ENCODE measurements at regions not wholly inside any gene's neighbourhood (a gene's known extent, or its start where the extent isn't known, plus 50 kb on each side); places are given as distances from the start of the nearest gene placed in this dataset.

DNA sequence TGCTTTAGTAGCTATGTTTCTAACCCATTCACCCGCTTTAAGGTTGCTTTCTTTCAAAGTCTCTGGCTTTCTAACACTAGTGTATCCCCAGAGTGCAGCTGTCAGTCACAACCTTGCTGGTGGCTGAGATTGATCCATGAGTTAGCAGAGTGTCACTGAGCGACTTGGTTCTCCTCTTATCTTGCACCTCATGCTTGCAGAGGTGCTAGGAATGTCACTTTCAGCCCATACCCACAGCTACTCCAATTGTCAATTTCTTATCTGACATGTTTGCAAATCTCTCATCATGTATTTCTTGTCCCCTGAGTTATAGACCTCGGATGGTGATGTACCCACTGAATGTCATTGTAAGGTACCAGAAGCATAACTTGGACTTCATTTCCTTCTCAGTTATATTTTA lies 1110.2 kb downstream of the GALC start:
- intact Hi-C loops (cut with micrococcal nuclease; ENCODE audit: unreplicated experiment) = no loop called here
- no peak for FAIRE-seq
- no TSS peak for BruUV-seq (replicated peaks)

DNA sequence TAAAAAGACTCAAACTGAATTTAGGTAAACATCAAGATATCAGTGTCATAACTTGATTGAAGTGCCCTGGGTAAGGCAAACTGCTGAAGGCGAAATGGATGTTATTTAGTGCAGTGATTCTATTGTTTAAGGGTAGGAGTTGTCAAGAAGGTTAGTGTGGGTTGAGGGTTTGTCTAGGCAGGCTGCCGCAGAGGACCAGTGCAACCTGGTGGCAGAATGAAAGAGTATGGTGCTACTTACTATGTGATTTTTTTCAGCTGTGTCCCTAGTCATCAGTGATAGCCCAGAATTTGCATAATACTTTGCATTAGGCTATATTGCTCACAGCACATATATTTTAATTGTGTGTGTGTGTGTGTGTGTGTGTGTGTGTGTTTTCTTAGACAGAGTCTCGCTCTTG lies 1127.0 kb downstream of the GALC start:
- ATAC-seq (no peak), FAIRE-seq (no peak), DNase-seq (ENCODE audit: low read depth, low spot score) (no peak)
- Histone ChIP-seq H3K9ac (ENCODE audit: control insufficient read depth, insufficient read depth, low read length) (no peak overlapping the region), H3K4me3 (no peak overlapping the region), H3K4me1 (ENCODE audit: control insufficient read depth, insufficient read depth, low read length) (no peaks in the 10 kb centered on the region), H3K4me2 (ENCODE audit: control insufficient read depth, insufficient read depth) (no peak overlapping the region), H4K20me1 (ENCODE audit: control insufficient read depth, insufficient read depth) (no peaks in the 10 kb centered on the region), H3K27me3 (replicated peaks in 1 of 2; ENCODE audit: control insufficient read depth in 2 of 2, insufficient read depth in 2 of 2, low read length in 1 of 2) (no peaks in the 10 kb centered on the region), H3K9me3 (replicated peaks; ENCODE audit: control insufficient read depth, insufficient read depth, low read length) (no peaks in the 10 kb centered on the region), H2AFZ (ENCODE audit: control insufficient read depth, low read depth, low read length) (no peak overlapping the region), H3K79me2 (ENCODE audit: control insufficient read depth, insufficient read depth, low read length) (no peaks in the 10 kb centered on the region), H3K36me3 (ENCODE audit: control insufficient read depth in 2 of 2, insufficient read depth in 2 of 2, low read length in 1 of 2) (no peaks in the 10 kb centered on the region), H3K27ac (ENCODE audit: control insufficient read depth, insufficient read depth) (no peak overlapping the region)
- in situ Hi-C loops (cut with MboI) = no loop called here
- intact Hi-C loops (cut with micrococcal nuclease; ENCODE audit: unreplicated experiment) = no loop called here
- 62% methylated on average over 3 of the region's 3 CpGs for WGBS (ENCODE audit: insufficient coverage, insufficient replicate concordance, low lambda C conversion rate, missing lambda C conversion rate)
- ChIA-PET SMC1A (ENCODE audit: uncharacterized antibody, unreplicated experiment) (no interaction called here), CTCF (interaction anchor here (0.6 to 1.0 kb wide), 2 partner anchors 20 to 236 kb away, joined by 3 read pairs; no protein-coding TSS in a partner anchor), RAD21 (ENCODE audit: unreplicated experiment) (no interaction called here), POLR2A (no interaction called here)
- BruUV-seq (replicated peaks) = no TSS peak
- TF ChIP-seq SREBF2 (IDR thresholded peaks at IDR 0.05; ENCODE audit: low read length) (no peak), RAD21 (IDR thresholded peaks at IDR 0.05; ENCODE audit: insufficient read depth, low read depth, low read length) (no peak), ZBED1 (IDR thresholded peaks at IDR 0.05; ENCODE audit: borderline replicate concordance) (no peak), ZSCAN29 (IDR thresholded peaks at IDR 0.05) (no peak), MAX (IDR thresholded peaks at IDR 0.05; ENCODE audit: low read depth, low read length) (no peak), ZNF274 (IDR thresholded peaks at IDR 0.05; ENCODE audit: insufficient read depth, insufficient read length) (no peak), STAT3 (IDR thresholded peaks at IDR 0.05; ENCODE audit: low read depth, low read length) (no peak), SPI1 (IDR thresholded peaks at IDR 0.05; ENCODE audit: borderline replicate concordance, insufficient read depth, low read depth, low read length) (no peak), TARDBP (IDR thresholded peaks at IDR 0.05; ENCODE audit: borderline replicate concordance) (no peak), IRF5 (IDR thresholded peaks at IDR 0.05; ENCODE audit: borderline replicate concordance) (no peak), IKZF1 (conservative IDR thresholded peaks at IDR 0.05) (no peak)
- TF ChIP-seq, protein P1, sequence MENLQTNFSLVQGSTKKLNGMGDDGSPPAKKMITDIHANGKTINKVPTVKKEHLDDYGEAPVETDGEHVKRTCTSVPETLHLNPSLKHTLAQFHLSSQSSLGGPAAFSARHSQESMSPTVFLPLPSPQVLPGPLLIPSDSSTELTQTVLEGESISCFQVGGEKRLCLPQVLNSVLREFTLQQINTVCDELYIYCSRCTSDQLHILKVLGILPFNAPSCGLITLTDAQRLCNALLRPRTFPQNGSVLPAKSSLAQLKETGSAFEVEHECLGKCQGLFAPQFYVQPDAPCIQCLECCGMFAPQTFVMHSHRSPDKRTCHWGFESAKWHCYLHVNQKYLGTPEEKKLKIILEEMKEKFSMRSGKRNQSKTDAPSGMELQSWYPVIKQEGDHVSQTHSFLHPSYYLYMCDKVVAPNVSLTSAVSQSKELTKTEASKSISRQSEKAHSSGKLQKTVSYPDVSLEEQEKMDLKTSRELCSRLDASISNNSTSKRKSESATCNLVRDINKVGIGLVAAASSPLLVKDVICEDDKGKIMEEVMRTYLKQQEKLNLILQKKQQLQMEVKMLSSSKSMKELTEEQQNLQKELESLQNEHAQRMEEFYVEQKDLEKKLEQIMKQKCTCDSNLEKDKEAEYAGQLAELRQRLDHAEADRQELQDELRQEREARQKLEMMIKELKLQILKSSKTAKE (IDR thresholded peaks at IDR 0.05; ENCODE audit: low read depth, poor library complexity, severe bottlenecking) = no peak
- TF ChIP-seq, protein P2, sequence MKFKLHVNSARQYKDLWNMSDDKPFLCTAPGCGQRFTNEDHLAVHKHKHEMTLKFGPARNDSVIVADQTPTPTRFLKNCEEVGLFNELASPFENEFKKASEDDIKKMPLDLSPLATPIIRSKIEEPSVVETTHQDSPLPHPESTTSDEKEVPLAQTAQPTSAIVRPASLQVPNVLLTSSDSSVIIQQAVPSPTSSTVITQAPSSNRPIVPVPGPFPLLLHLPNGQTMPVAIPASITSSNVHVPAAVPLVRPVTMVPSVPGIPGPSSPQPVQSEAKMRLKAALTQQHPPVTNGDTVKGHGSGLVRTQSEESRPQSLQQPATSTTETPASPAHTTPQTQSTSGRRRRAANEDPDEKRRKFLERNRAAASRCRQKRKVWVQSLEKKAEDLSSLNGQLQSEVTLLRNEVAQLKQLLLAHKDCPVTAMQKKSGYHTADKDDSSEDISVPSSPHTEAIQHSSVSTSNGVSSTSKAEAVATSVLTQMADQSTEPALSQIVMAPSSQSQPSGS (IDR thresholded peaks at IDR 0.05; ENCODE audit: low read length) = no peak

More for the DNA sequence above, 1110.2 kb downstream of the GALC start:
- ChIA-PET SMC1A (ENCODE audit: uncharacterized antibody, unreplicated experiment) (interaction anchor here (0.6 kb wide), 1 partner anchor 110 kb away, joined by 4 read pairs; no protein-coding TSS in a partner anchor), RAD21 (ENCODE audit: unreplicated experiment) (no interaction called here), CTCF (no interaction called here), POLR2A (no interaction called here)
- in situ Hi-C loops (cut with MboI) = no loop called here
- no peak overlapping the region for H3K4me2 ChIP-seq (ENCODE audit: control insufficient read depth, insufficient read depth)
- H3K4me1 ChIP-seq (ENCODE audit: control insufficient read depth, insufficient read depth, low read length) = no peaks in the 10 kb centered on the region
- H3K9me3 ChIP-seq (replicated peaks; ENCODE audit: control insufficient read depth, insufficient read depth, low read length) = no peaks in the 10 kb centered on the region
- H4K20me1 ChIP-seq (ENCODE audit: control insufficient read depth, insufficient read depth) = no peaks in the 10 kb centered on the region
- DNase-seq (ENCODE audit: low read depth, low spot score) (no peak), ATAC-seq (no peak)
- no peak for TF ChIP-seq IKZF2 (IDR thresholded peaks at IDR 0.05)
- TF ChIP-seq RUNX3 (IDR thresholded peaks at IDR 0.05; ENCODE audit: low read length) = no peak
- no peak for TF ChIP-seq PML (IDR thresholded peaks at IDR 0.05; ENCODE audit: low read length)
- H3K4me3 ChIP-seq = no peak overlapping the region
- H3K36me3 ChIP-seq (ENCODE audit: control insufficient read depth in 2 of 2, insufficient read depth in 2 of 2, low read length in 1 of 2) = no peaks in the 10 kb centered on the region
- no peak overlapping the region for H2AFZ ChIP-seq (ENCODE audit: control insufficient read depth, low read depth, low read length)
- H3K27me3 ChIP-seq (replicated peaks in 1 of 2; ENCODE audit: control insufficient read depth in 2 of 2, insufficient read depth in 2 of 2, low read length in 1 of 2) = no peaks in the 10 kb centered on the region
- H3K79me2 ChIP-seq (ENCODE audit: control insufficient read depth, insufficient read depth, low read length) = no peaks in the 10 kb centered on the region
- H3K9ac ChIP-seq (ENCODE audit: control insufficient read depth, insufficient read depth, low read length) = no peak overlapping the region
- no peak overlapping the region for H3K27ac ChIP-seq (ENCODE audit: control insufficient read depth, insufficient read depth)
- 7% methylated on average over 3 of the region's 3 CpGs for WGBS (ENCODE audit: insufficient coverage, insufficient replicate concordance, low lambda C conversion rate, missing lambda C conversion rate)
